ENCODE measurements at regions not wholly inside any gene's neighbourhood (a gene's known extent, or its start where the extent isn't known, plus 50 kb on each side); places are given as distances from the start of the nearest gene placed in this dataset.
"Not testable (repeated sequence)": the region's sequence is repeated elsewhere in the genome, so short reads cannot be mapped to it uniquely, and the experiment has no call there.

DNA sequence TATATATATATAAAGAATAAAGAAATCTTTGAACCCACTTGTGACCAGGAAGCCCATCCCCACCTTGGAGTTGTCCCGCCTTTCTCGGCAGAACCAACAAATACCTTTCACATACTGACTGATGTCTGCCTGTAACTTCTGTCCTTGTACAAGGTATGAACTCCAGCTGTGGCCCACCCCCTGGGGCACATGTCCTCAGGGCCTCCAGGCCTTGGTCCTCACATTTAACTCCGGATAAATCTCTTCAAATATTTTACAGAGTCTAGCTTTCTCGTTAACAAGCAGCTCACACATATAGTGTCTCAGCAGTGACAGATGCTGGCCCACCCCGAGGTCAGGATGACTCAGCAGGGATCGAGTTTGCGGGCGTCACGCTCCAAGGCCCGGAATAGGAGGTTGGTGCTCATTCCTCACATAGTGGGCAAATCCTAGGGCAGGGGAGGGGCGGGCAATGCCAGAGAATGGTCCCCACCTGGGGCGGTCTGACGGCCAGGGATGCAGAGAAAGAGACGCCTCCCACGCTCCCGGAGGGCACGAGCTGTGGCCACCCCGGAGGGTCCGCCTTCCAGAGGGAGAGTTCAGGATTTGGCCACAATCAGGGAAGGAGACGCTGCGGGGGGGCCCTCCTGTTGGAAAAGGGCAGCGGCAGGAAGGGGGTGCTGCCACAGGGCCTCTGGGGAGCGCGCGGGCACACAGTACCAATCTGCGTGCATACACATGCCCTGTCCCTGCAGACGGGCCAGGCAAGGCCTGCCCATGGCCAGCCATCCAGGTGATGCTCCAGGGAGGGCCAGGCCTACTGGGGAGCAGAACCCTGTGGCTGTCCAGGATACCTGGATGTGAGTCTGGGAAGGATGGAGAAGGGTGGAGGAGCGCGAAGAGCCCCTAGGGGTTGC is 87.8 kb upstream of the METTL9 start:
- H3K4me1 Mint-ChIP-seq (ENCODE audit: low read depth) = peaks cover 78% of the 10 kb centered on the region
- not testable (repeated sequence) for H3K27me3 Mint-ChIP-seq (ENCODE audit: low read depth); DNase-seq; H3K9me3 Mint-ChIP-seq; ATAC-seq
- H3K36me3 Mint-ChIP-seq (ENCODE audit: insufficient read depth) = peaks cover 31% of the 10 kb centered on the region
- peak overlapping the region; percentile 38 for H3K4me3 Mint-ChIP-seq

DNA sequence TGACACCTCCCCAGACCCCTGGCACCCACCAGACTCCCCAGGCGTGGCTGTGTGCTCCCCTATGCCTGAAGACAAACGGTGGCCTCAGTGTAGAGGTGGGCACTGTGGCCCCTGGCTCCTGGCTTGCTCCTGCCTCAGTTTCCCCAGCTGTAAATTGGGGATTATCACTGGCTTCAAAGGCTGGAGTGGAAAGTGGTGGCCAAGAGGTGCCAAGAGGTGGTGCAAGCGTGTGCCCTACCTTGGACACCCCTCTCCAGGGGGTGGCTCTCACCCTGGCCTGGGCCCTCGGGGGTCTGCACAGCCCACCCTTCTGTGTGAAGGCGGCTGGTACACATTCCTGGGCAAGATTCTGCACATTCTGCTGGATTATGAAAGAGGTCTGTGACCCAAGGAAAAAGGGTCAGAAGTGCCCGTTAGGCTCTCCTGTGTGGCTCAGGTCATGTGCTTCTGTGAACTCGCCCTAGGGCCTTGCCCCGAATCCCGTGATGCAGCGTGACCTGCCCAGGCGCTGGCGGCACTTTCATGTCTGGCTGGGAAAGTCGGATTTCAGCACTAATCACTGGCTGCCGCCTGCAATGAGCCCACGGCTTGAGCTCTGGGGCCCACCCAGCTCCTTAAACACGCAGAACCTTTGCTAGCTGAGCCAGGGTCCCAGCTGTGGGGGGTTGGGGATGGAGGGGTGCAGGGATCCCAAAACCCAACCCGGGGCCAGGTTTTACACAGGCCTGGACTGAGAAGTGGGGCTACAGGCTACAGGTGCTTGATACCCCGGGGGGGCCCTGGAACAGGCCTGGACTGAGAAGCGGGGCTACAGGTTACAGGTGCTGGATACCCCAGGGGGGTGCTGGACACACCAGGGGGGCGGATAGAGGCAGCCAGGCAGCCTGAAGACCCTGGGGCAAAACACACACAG is 86.8 kb upstream of the METTL9 start:
- ATAC-seq; H3K4me3 Mint-ChIP-seq; H3K27me3 Mint-ChIP-seq (ENCODE audit: low read depth); H3K9me3 Mint-ChIP-seq; DNase-seq: not testable (repeated sequence)
- Mint-ChIP-seq H3K4me1 (ENCODE audit: low read depth) (peaks cover 73% of the 10 kb centered on the region), H3K36me3 (ENCODE audit: insufficient read depth) (peaks cover 28% of the 10 kb centered on the region)

DNA sequence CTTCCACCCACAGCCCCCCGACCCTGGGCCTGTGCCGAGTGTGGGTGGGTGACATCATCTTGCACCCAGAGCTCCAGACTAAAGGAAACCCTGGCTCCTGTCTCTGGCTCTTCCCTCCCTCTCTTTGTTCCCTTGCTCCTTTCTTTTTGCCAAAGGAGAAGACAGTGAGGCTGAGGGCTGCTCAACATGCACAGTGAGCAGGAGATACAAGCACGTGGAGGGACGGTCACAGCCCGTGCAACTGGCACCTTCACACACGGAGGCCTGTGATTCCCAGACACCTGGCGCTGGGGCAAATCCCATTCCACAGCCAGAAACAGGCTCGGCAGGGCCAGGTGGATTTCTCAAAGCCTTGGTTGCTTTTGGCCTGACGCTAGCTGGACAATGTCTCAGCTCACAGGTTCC is 86.0 kb upstream of the METTL9 start:
- ATAC-seq, DNase-seq, H3K9me3 Mint-ChIP-seq: not testable (repeated sequence)

DNA sequence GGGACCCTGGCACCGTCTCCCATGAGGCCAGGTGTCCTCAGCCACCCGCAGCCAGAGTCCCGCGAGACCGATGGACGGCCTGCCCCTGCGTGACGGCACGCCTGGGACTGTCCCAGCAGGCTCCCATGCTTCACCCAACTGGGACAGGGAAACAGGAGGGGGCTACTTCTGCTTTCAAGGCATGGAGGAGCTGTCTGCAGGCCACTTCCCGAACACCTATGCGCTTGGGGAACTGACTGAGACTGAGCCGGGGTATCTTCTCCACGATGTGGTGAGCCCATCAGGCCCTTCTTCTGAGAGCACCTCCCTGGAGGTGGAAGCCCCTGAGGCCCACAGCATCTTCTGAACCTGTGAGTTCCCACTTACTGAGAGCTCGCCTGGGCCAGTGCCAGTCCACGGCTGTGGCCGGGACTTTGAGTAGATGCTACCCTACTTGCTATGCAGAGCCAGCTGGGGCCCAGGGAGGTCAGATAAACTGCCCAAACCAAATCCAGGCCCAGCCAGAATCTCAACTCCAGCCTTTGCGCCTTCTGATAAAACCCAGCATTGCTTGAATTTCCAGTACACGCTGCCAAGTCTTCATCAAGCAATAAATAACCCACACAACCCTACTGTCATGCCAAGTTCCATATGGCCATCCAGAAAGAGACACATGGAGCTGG is 85.4 kb upstream of the METTL9 start:
- Mint-ChIP-seq H3K36me3 (ENCODE audit: insufficient read depth) (peaks cover 28% of the 10 kb centered on the region), H3K4me1 (ENCODE audit: low read depth) (peaks cover 63% of the 10 kb centered on the region), H3K4me3 (peak overlapping the region; percentile 59)
- H3K9me3 Mint-ChIP-seq; H3K27me3 Mint-ChIP-seq (ENCODE audit: low read depth); ATAC-seq; DNase-seq: not testable (repeated sequence)

More for the DNA sequence above, 86.0 kb upstream of the METTL9 start:
- Mint-ChIP-seq H3K36me3 (ENCODE audit: insufficient read depth) (peaks cover 30% of the 10 kb centered on the region), H3K4me1 (ENCODE audit: low read depth) (peaks cover 69% of the 10 kb centered on the region)
- not testable (repeated sequence) for H3K4me3 Mint-ChIP-seq; H3K27me3 Mint-ChIP-seq (ENCODE audit: low read depth)

DNA sequence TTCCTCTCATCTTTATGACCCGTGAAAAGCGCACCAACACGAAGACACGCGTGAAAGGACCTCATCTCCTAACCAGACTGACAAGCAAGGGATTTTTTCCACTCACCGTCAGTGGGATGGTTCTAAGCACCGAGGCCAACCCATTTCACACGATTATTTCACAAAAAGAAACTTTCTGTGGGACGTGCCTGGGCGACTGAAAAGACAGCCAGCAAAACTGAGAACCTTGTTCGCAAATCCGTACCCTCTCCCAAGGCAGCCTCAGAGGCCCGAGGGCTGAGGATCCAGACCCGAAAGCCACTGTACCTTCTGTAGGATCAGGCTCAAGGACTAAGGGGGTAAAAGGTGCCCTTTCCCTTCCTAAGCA is 84.9 kb upstream of the METTL9 start:
- H3K36me3 Mint-ChIP-seq (ENCODE audit: insufficient read depth) = peaks cover 28% of the 10 kb centered on the region
- not testable (repeated sequence) for DNase-seq
- H3K4me3 Mint-ChIP-seq = peak overlapping the region; percentile 59

GRCh38 chr16:21516705-21517040 is 82.7 kb upstream of the METTL9 start:
- H3K4me3 Mint-ChIP-seq = peak overlapping the region; percentile 93
- H3K9me3 Mint-ChIP-seq; ATAC-seq; H3K27me3 Mint-ChIP-seq (ENCODE audit: low read depth); DNase-seq: not testable (repeated sequence)
- H3K36me3 Mint-ChIP-seq (ENCODE audit: insufficient read depth) = peaks cover 21% of the 10 kb centered on the region
- H3K4me1 Mint-ChIP-seq (ENCODE audit: low read depth) = peaks cover 38% of the 10 kb centered on the region

More for the DNA sequence above, 84.9 kb upstream of the METTL9 start:
- H3K27me3 Mint-ChIP-seq (ENCODE audit: low read depth); H3K9me3 Mint-ChIP-seq; ATAC-seq: not testable (repeated sequence)
- H3K4me1 Mint-ChIP-seq (ENCODE audit: low read depth) = peaks cover 57% of the 10 kb centered on the region

DNA sequence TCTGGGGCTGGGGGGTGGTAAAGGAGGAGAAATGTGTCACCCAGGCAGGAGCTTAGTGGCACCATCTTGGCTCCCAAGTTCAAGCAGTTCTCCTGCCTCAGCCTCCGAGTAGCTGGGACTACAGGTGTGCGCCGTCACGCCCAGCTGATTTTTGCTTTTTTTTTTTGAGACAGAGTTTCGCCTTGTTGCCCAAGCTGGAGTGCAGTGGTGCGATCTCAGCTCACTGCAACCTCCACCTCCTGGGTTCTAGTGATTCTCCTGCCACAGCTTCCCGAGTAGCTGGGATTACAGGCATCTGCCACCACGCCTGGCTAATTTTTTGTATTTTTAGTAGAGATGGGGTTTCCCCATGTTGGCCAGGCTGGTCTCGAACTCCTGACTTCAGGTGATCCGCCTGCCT is 82.1 kb upstream of the METTL9 start:
- H3K9me3 Mint-ChIP-seq; DNase-seq; H3K27me3 Mint-ChIP-seq (ENCODE audit: low read depth); ATAC-seq: not testable (repeated sequence)
- peaks cover 35% of the 10 kb centered on the region for H3K4me1 Mint-ChIP-seq (ENCODE audit: low read depth)
- H3K4me3 Mint-ChIP-seq = peak overlapping the region; percentile 93
- peaks cover 21% of the 10 kb centered on the region for H3K36me3 Mint-ChIP-seq (ENCODE audit: insufficient read depth)

- Mint-ChIP-seq H3K4me3 (peak overlapping the region; percentile 93), H3K36me3 (ENCODE audit: insufficient read depth) (peaks cover 15% of the 10 kb centered on the region), H3K4me1 (ENCODE audit: low read depth) (peaks cover 19% of the 10 kb centered on the region)
- not testable (repeated sequence) for DNase-seq; H3K27me3 Mint-ChIP-seq (ENCODE audit: low read depth); H3K9me3 Mint-ChIP-seq
- ATAC-seq = peak; percentile 68 to 72
These were observed 79.8 kb upstream of the METTL9 start for GRCh38 chr16:21519361-21520133.

DNA sequence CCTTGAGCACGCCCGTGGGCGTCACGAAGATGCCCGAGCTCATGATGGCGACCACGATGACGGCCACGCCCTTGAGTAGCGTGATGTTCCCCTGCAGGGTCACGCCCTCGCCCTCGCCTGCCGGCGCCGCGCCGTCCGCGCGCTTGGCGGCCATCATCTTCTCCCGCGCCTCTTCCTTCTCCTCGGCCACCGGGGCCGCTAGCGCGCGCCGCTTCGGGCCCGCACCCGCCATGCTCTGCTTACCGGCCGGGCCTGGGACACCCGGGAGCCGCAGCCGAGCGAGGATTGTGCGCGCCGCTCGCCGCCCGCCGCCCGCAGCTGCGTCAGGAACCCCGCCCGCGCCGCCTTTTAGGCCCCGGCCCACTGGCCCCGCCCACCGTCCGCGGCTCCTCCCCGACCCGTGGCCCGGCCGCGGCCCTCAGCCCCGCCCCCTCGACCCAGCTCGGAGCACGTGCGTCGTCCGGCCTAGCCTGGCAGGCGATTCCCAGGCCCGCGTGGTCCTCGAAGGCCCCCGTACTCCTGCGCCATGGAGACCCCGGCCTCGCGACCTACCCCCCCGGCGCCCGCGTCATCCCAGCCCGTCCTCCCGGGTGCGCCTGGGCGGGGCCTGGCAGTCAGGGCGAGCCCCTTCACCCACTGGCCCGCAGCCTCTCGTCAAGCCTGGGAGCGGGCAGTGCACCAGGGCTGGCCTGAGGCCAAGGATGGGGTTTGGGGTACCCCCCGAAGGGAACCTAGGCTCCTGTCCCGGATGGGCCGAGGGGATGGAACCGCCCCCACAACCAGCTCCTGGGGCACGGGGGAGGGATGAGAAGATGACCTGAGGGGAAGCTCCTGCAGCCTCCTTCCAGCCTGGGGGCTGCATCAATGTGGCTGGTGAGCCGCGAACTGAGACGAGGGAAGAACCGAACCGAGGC is 79.0 kb upstream of the METTL9 start:
- ATAC-seq (peak; percentile 78 to 79), DNase-seq (peak; percentile 99)
- not testable (repeated sequence) for H3K27me3 Mint-ChIP-seq (ENCODE audit: low read depth); H3K9me3 Mint-ChIP-seq
- Mint-ChIP-seq H3K4me1 (ENCODE audit: low read depth) (peaks cover 14% of the 10 kb centered on the region), H3K36me3 (ENCODE audit: insufficient read depth) (peaks cover 11% of the 10 kb centered on the region), H3K4me3 (peak overlapping the region; percentile 93)

DNA sequence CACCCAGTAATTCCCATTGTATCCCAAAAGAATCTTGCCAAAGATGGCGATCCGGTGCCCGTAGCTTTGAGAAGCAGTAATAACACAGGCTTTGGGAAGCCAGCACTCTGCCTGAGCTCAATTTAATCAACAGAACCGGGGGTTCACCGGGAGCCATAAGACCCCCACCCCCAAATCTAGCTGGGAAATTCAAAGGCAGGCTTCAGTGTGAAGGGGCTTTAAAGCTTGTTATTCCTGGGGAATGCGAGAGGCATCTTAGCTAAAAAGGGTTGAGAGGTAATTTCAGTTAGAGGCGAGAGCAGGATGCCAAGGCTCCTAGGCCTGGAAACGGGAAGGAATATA is 78.4 kb upstream of the METTL9 start:
- ATAC-seq; H3K4me3 Mint-ChIP-seq; H3K36me3 Mint-ChIP-seq (ENCODE audit: insufficient read depth); H3K9me3 Mint-ChIP-seq; H3K27me3 Mint-ChIP-seq (ENCODE audit: low read depth); DNase-seq; H3K4me1 Mint-ChIP-seq (ENCODE audit: low read depth): not testable (repeated sequence)

- not testable (repeated sequence) for H3K4me3 Mint-ChIP-seq; H3K9me3 Mint-ChIP-seq; H3K27me3 Mint-ChIP-seq (ENCODE audit: low read depth); H3K4me1 Mint-ChIP-seq (ENCODE audit: low read depth); DNase-seq; H3K36me3 Mint-ChIP-seq (ENCODE audit: insufficient read depth); ATAC-seq
These were observed 77.8 kb upstream of the METTL9 start for GRCh38 chr16:21521390-21522143.

GRCh38 chr16:21522846-21523245 is 76.5 kb upstream of the METTL9 start:
- not testable (repeated sequence) for H3K36me3 Mint-ChIP-seq (ENCODE audit: insufficient read depth); ATAC-seq; H3K9me3 Mint-ChIP-seq; DNase-seq; H3K4me3 Mint-ChIP-seq; H3K4me1 Mint-ChIP-seq (ENCODE audit: low read depth); H3K27me3 Mint-ChIP-seq (ENCODE audit: low read depth)

Data from activated T-cell treated with anti-CD3 and anti-CD28 coated beads, Interleukin-2, amount 50 U/mL, for 4 hours (primary cell).